ENCODE measurements at regions not wholly inside any gene's neighbourhood (a gene's known extent, or its start where the extent isn't known, plus 50 kb on each side); places are given as distances from the start of the nearest gene placed in this dataset.
"Not testable (repeated sequence)": the region's sequence is repeated elsewhere in the genome, so short reads cannot be mapped to it uniquely, and the experiment has no call there.

DNA sequence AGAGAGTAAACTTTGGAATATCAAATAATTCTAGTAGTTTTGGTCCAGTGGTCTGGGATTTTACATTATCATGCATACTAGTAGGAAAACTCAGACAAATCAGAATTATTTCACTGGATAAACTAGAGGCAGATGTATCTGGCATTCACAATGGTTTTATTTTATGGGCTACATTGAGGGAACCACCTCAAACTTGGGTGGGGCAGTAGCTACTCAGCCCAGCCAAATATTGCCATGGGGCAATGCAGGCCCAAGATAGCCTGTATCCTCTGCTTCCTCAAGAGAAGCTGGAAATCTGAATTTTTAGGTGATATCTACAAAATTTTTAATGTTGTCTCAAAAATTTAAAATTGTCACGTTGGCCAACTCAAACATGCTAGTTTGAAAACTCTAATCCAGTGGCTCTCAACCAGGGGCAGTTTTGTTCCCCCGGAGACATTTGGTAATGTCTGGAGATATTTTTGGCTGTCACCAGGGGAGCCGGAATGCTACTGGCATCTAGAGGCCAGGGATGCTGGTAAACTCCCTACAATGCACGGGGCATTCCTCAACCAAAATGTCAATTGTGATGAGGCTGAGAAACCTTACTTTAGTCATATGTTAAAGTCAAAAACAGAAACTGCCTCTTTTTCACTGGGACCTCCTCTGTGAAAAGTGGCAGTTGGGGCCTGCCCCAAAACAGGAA is 172.8 kb upstream of the SPRED2 start:
- Histone ChIP-seq H3K27ac (peak overlapping the region; percentile 75 to 77), H3K27me3 (replicated peaks; ENCODE audit: insufficient read depth) (no peaks in the 10 kb centered on the region), H3K36me3 (no peaks in the 10 kb centered on the region), H3K9me3 (no peaks in the 10 kb centered on the region), H3K4me1 (ENCODE audit: control insufficient read depth in 1 of 2, low read depth in 2 of 2) (peaks cover 29 to 70% of the 10 kb centered on the region in 2 donors), H3K4me3 (no peak overlapping the region)
- peak; percentile 32 for ATAC-seq (ENCODE audit: insufficient number of reproducible peaks, low FRiP score, low read depth)
- DNase-seq (ENCODE audit: low spot score): peak; percentile 24
- TF ChIP-seq, protein P1, sequence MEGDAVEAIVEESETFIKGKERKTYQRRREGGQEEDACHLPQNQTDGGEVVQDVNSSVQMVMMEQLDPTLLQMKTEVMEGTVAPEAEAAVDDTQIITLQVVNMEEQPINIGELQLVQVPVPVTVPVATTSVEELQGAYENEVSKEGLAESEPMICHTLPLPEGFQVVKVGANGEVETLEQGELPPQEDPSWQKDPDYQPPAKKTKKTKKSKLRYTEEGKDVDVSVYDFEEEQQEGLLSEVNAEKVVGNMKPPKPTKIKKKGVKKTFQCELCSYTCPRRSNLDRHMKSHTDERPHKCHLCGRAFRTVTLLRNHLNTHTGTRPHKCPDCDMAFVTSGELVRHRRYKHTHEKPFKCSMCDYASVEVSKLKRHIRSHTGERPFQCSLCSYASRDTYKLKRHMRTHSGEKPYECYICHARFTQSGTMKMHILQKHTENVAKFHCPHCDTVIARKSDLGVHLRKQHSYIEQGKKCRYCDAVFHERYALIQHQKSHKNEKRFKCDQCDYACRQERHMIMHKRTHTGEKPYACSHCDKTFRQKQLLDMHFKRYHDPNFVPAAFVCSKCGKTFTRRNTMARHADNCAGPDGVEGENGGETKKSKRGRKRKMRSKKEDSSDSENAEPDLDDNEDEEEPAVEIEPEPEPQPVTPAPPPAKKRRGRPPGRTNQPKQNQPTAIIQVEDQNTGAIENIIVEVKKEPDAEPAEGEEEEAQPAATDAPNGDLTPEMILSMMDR (IDR thresholded peaks at IDR 0.05): no peak

DNA sequence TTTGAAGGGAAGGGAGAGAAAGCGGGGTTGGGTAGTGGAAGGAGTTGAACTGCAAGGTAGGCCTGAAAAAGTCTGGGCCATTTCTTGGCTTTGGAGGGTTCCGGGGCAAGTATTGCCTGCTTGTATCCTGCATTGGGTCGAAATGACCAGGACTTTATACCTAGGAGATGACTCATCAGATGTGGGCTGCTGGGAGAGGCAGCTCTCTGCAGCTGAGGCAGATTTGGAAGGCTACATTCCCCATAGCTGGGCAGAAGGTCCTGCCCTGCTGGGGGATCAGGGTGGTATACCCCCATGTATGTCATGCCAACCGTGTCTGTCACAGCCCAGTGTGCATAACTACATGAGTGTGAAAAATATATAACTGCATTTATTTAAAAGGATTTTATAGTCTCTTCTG is 171.8 kb upstream of the SPRED2 start:
- TF ChIP-seq, protein P1 (IDR thresholded peaks at IDR 0.05): no peak
- Histone ChIP-seq H3K27me3 (replicated peaks; ENCODE audit: insufficient read depth) (no peaks in the 10 kb centered on the region), H3K36me3 (no peaks in the 10 kb centered on the region), H3K4me1 (ENCODE audit: control insufficient read depth in 1 of 2, low read depth in 2 of 2) (peaks cover 29 to 65% of the 10 kb centered on the region in 2 donors), H3K9me3 (no peaks in the 10 kb centered on the region), H3K4me3 (no peak overlapping the region), H3K27ac (peak overlapping the region; percentile 75 to 77)
- DNase-seq (ENCODE audit: low spot score) (no peak), ATAC-seq (ENCODE audit: insufficient number of reproducible peaks, low FRiP score, low read depth) (no peak)

DNA sequence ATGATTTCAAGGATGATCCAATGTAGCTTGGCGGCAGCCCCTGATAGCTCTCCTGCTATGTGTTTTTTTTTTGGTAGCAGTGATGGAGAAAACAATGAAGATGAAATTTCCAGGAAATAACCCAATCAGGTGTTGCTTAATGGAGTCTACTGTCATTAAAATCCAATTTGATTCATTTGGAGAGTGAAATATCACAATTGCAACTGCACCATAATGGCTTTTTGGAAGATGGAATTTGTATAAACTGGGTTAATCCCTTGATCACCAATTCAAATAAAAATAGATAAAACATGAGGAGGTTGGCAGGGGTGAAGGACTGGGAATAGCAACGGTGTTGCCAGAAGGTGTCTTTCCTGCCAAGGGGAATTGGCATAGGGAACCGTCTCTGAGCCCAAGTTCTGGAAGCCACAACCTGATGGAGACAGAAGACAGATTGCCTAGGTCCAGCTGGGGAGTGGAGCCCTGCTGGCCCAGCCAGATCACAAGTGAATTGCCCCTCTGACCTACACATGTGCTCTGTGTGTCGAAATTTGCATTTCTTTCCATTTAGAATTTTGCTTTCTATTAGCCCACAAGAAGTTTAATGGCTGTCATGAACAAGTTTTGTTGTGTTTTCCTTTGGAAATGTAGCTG is 170.3 kb upstream of the SPRED2 start:
- H3K9me3 ChIP-seq: no peaks in the 10 kb centered on the region
- DNase-seq (ENCODE audit: low spot score) (no peak), ATAC-seq (ENCODE audit: insufficient number of reproducible peaks, low FRiP score, low read depth) (no peak)
- TF ChIP-seq, protein P1 (IDR thresholded peaks at IDR 0.05): no peak
- H3K27ac ChIP-seq: no peak overlapping the region
- no peak overlapping the region for H3K4me3 ChIP-seq
- H3K36me3 ChIP-seq: no peaks in the 10 kb centered on the region
- H3K27me3 ChIP-seq (replicated peaks; ENCODE audit: insufficient read depth): no peaks in the 10 kb centered on the region
- H3K4me1 ChIP-seq (ENCODE audit: control insufficient read depth in 1 of 2, low read depth in 2 of 2): peaks cover 23 to 50% of the 10 kb centered on the region in 2 donors

DNA sequence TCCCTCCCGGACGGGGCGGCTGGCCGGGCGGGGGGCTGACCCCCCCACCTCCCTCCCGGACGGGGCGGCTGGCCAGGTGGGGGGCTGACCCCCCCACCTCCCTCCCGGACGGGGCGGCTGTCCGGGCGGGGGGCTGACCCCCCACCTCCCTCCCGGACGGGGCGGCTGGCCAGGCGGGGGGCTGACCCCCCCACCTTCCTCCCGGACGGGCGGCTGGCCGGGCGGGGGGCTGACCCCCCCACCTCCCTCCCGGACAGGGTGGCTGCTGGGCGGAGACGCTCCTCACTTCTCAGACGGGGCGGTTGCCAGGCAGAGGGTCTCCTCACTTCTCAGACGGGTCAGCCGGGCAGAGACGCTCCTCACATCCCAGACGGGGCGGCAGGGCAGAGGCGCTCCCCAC is 168.5 kb upstream of the SPRED2 start:
- DNase-seq (ENCODE audit: low spot score); ATAC-seq (ENCODE audit: insufficient number of reproducible peaks, low FRiP score, low read depth); H3K27me3 ChIP-seq (replicated peaks; ENCODE audit: insufficient read depth); H3K27ac ChIP-seq; H3K4me3 ChIP-seq; H3K9me3 ChIP-seq; H3K36me3 ChIP-seq: not testable (repeated sequence)
- peaks cover 19 to 35% of the 10 kb centered on the region in 2 donors for H3K4me1 ChIP-seq (ENCODE audit: control insufficient read depth in 1 of 2, low read depth in 2 of 2)

DNA sequence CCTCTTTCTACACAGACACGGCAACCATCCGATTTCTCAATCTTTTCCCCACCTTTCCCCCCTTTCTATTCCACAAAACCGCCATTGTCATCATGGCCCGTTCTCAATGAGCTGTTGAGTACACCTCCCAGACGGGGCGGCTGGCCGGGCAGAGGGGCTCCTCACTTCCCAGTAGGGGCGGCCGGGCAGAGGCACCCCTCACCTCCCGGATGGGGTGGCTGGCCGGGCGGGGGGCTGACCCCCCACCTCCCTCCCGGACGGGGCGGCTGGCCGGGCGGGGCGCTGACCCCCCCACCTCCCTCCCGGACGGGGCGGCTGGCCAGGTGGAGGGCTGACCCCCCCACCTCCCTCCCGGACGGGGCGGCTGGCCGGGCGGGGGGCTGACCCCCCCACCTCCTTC is 168.0 kb upstream of the SPRED2 start:
- ATAC-seq (ENCODE audit: insufficient number of reproducible peaks, low FRiP score, low read depth); H3K36me3 ChIP-seq; H3K27ac ChIP-seq: not testable (repeated sequence)

DNA sequence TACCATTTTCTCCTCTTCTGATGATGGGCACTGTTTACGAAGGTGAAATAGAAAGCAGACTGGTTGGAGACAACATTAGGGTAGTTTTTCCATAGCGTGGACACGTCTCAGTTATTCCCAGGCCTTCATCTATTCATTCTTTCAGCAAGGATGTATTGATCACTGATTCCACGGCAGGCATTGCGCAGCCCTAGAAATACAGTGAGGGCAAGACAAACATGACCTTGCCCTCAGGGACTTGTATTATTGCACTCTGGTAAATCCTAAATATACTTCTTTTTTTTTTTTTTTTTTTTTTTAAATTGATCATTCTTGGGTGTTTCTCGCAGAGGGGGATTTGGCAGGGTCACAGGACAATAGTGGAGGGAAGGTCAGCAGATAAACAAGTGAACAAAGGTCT is 167.3 kb upstream of the SPRED2 start:
- Histone ChIP-seq H3K9me3 (no peaks in the 10 kb centered on the region), H3K4me3 (no peak overlapping the region), H3K27me3 (replicated peaks; ENCODE audit: insufficient read depth) (no peaks in the 10 kb centered on the region), H3K36me3 (no peaks in the 10 kb centered on the region), H3K4me1 (ENCODE audit: control insufficient read depth in 1 of 2, low read depth in 2 of 2) (peaks cover 8 to 24% of the 10 kb centered on the region in 2 donors), H3K27ac (no peak overlapping the region)
- TF ChIP-seq, protein P1 (IDR thresholded peaks at IDR 0.05): no peak
- ATAC-seq (ENCODE audit: insufficient number of reproducible peaks, low FRiP score, low read depth) (no peak), DNase-seq (ENCODE audit: low spot score) (no peak)

More for the DNA sequence above, 168.0 kb upstream of the SPRED2 start:
- H3K4me3 ChIP-seq; H3K9me3 ChIP-seq; H3K27me3 ChIP-seq (replicated peaks; ENCODE audit: insufficient read depth); DNase-seq (ENCODE audit: low spot score): not testable (repeated sequence)
- H3K4me1 ChIP-seq (ENCODE audit: control insufficient read depth in 1 of 2, low read depth in 2 of 2): peaks cover 14 to 30% of the 10 kb centered on the region in 2 donors
